ENCODE measurements at regions not wholly inside any gene's neighbourhood (a gene's known extent, or its start where the extent isn't known, plus 50 kb on each side); places are given as distances from the start of the nearest gene placed in this dataset.
A peak's percentile ranks its signal among the peaks of the same experiment; 100 is the strongest.

GRCh38 chr11:43557553-43558110, 122.9 kb upstream of the HSD17B12 start:
- TF ChIP-seq CTCF (IDR thresholded peaks at IDR 0.05; ENCODE audit: low read length) (peak; percentile 27), EZH2 (IDR thresholded peaks at IDR 0.05; ENCODE audit: borderline replicate concordance, low read length) (no peak)
